OCI-M1 (cell line): ENCODE measurements at regions not wholly inside any gene's neighbourhood (a gene's known extent, or its start where the extent isn't known, plus 50 kb on each side); places are given as distances from the start of the nearest gene placed in this dataset.

Experiments used
- DNase-seq: peaks from one replicate; lab custom pipeline; 2025; lab: John Stamatoyannopoulos, UW

DNA sequence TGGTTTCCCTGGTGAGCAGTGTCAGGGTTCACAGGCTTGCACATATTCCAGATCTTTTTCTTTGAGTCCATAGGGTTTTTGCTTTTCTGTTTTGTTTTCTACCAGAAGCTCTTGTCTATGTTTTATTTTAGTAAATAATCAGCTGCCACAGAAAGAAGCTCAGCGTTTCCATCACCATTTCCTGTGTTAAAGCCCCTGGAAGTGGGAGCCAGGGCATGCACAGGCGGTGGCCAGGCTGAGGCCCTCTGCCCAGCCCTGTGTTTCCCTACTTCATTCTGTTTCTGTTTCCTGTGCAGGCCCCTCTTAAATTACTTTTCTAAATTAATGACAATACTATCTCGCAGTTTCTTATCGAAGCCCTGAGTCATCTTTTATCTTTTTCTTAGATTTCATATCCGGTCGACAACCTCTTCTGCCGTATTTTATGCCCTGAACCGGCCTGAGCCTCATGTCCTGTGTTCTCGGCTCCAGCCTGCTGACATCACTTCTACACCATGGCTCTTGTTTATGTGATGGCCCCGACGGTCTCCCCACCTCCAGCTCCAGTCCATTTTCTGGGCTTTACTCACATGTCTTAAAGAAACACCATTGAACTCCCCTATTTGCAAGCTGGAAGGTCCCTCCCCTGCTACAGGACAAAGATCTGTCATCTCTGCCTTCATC is 442.2 kb downstream of the TCERG1L start:
- no peak for DNase-seq

- DNase-seq: no peak
Observed at GRCh38 chr10:130871406-130871805, 440.1 kb downstream of the TCERG1L start.

- no peak for DNase-seq
Observed at GRCh38 chr10:130873636-130874035, 437.9 kb downstream of the TCERG1L start.

DNA sequence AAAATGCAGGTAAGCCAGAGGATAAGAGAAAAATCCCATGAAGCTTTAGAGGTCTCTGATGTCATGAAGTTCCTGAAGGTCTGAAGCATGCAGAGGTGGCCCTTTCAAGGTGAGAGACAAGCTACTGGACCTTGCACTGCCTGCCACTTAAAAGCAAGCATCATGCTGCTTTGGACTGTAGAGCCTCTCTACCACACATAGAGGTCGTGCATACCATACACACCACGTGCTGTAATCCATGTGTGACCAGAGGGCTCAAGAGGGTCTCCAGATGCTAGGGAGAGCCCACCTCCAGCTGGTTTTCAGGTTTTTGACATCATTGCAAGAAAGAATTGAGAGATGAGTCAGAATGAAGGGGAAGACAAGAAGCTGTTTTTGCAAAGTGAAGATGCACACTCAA is 436.4 kb downstream of the TCERG1L start:
- no peak for DNase-seq

DNA sequence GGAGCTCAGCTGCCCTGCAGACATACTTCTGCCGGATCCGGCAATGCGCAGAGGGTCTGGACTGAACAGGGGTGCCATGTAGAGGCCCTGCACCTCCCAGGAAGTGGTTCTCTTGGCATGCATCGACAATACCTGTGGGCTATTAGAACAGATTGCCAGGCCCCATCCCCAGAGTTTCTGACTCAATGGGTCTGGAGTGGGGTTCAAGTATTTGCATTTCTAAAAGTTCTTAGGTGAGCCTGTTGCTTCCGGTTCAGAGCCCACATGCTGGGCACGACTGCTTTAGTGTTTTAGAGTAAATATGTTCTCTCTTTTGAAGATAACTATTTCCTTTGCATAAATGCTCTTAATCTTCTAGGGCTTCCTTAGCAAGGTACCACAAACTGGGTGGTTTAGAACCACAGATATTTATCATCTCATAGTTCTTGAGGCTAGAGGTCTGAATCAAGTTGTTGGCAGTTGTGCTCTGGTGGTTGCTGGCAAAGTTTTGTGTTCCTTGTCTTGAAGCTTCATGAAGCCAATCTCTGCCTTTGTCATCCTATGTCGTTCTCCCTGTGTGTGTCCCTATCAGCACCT is 435.5 kb downstream of the TCERG1L start:
- DNase-seq: no peak

DNA sequence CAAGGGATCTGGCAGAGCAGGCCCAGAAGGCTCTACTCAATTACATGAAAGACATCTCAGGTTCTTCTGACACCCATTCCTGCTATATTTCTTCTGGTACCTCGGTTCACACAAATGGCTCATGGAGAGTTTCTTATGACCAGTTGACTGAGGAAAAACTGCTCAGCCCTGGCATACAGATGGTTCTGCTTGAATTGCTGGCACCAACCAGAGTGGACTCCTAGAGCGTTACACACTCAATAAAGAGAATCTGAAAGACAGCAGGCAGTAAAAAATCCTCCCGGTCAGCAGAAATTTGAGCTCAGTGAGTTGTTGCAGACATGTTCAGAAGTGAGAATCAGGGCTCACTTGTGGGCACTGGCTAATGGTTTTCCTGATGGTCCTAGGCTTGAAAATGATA is 434.4 kb downstream of the TCERG1L start:
- DNase-seq: no peak

DNA sequence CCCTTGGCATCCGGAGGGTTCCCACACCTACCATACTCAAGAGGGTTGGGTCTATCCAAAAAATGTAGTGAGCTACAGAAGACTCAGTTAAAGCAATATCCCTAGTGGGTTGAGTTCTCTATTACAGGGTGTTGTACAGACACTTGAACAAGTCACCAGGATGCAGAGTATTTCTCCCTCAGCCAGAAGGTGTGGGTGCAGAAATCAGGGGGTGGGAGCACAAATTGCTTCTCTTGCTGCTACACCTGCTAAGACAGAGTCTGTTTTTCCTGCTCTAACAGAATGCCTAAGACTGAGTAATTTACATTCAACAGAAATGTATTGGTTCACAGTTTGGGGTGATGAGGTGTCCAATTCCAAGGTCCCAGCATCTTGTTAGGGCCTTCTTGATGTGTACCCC is 433.4 kb downstream of the TCERG1L start:
- DNase-seq: no peak

GRCh38 chr10:130882906-130883305 is 428.6 kb downstream of the TCERG1L start:
- DNase-seq: no peak

GRCh38 chr10:130884456-130884855 is 427.1 kb downstream of the TCERG1L start:
- DNase-seq: no peak

DNA sequence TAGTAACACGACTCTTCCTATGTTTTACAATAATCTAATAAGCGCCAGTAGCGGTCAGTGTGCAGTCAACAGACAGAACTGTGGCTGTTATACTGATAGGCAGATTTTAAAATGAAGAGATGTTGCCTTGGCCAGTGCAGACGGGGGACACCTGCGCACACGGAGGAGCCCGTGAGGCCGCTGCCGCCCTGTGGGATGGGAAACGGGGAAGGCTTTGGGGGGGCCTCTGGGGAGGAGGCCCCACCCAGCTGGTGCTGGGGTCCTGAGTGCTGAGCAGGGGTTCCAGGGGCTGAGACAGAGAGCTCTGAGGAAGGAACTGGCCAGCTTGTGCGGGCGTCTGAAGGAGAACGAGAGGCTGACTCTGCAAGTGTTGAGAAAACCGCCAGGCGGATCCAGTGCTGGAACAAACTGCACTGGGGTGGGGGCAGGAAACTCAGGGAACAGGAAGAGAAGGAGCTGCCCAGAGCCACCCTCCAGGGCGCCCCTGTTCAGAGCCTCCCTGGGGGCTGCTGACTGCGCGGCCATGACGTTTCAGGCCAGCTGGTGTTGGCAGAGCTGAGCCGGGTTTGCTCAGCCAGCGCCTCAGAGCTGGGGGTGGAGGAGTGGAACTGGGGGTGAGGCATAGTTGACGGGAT is 426.4 kb downstream of the TCERG1L start:
- no peak for DNase-seq

GRCh38 chr10:130887170-130887569 is 424.4 kb downstream of the TCERG1L start:
- DNase-seq: no peak

DNA sequence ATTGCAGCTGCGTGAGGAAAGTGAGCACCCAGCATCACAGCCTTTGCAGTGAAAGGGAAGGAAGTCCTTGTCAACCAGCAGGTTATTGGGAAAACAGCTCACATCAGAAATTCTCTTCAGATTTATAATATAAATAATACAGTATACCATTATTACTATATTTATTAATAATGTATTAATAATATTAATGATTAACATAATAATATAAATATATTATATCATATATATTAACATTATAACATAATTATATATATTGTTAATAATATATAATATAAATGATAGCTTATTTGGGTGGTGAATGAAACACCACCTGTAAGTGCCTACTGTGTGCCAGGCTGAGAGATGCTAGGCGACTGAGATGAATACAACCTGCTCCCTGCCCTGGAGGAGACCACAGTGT is 423.0 kb downstream of the TCERG1L start:
- DNase-seq: no peak

DNA sequence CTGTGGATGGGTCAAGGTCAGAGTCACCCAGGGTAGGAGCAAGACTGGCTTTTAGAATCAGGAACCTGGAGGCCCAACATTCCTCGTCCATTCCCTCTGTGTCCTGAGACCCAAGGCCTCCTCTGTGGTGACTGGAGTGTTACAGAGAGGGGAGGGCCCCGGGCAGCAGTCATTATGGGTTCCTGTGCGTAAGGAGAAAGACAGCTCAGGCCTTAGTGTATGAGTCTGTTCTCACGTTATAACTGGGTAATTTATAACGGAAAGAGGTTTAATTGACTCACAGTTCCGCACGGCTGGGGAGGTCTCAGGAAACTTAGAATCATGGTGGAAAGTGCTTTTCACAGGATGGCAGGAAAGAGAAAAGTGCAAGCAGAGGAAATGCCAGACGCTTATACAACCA is 422.3 kb downstream of the TCERG1L start:
- DNase-seq: no peak

GRCh38 chr10:130889780-130890179 is 421.7 kb downstream of the TCERG1L start:
- DNase-seq: no peak

GRCh38 chr10:130891066-130891465 is 420.5 kb downstream of the TCERG1L start:
- no peak for DNase-seq

DNA sequence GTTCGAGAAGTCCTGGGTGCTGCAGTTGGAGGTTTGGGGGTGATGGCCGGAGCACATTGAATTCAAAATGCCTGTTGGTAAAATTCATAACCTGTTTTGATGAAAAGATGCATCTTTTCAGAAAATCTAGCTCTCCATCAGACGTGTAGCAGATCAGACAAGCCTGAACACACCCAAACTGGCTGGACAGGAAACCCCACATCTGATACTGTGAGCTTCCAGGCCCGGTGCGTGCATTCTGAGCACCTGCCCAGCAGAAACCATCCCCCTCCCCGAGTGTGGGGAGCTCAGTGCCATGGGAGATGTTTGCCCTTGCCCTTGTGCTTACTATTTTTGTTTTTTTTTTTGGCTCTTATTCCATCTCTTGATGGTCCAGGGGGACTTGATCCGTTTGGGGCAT is 417.1 kb downstream of the TCERG1L start:
- DNase-seq: no peak

DNA sequence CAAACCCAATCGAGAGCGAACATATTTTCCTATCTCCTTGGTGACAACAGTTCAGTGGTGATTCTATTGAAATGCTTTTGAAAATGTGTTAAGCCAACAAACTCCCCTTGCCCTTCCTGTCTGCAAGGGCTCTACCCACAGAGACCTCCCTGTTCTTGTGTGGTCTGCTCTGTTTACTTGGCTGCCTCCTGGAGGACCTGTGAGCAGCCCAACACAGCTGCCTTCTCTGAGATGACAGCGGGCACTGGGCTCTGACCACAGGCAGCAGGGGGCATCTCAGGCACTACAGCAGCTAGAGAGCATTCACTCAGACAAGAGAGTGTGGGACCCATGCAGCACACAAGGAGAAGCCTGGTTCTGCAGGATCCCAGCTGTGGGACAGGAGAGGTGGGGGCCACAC is 416.4 kb downstream of the TCERG1L start:
- DNase-seq: no peak

GRCh38 chr10:130897815-130898214 is 413.7 kb downstream of the TCERG1L start:
- no peak for DNase-seq

DNA sequence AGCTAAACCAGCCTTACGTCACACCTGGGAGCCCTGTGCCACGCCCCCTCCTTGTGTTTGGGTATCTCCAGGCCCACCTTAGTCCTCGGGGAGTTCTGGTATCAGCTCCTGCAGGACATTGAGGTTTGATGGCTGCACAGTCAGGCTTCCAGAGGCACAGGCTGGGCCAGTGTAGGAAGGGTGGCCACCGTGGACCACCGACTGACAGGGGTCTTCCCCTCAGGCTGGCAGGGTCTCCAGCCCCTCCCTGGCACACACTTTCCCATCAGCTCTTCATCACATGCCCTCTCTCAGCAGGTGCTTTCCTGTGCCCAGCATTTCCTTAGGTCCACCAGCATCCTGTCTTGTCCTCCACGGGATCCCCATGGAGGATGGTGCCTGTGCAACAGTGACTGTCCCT is 413.1 kb downstream of the TCERG1L start:
- no peak for DNase-seq

- DNase-seq: no peak
Observed at GRCh38 chr10:130899856-130900255, 411.7 kb downstream of the TCERG1L start.

DNA sequence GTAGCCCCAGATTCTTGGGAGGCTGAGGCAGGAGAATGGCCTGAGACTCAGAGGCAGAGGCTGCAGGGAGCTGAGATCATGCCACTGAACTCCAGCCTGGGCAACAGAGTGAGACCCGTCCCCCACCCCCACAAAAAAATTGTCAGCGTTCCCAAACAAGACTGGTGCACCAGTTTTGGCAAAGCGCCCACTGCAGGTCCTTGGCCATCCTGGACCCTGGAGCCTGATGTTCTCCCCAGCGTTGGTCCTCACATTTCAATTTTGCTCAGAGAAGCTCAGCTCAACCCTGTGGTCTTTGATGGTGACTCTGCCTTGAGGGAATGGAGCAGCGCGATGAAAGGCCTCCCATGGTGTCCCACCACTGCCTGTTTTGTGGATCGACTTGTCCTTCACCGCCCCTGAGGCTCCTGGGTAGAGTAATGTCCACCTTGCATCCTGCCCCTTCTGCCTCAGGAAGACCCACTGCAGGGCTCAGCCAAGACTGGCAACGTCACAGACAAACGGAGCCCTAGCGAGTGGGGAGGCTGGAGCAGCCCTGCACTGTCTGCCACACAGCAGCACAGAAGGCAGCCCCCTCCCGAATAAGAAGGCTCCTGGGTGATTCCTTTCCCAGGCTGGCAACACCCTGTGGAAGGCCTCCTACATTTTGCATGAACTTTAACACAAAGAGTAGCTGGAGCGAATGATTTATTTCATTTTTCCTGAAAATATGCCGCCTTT is 410.9 kb downstream of the TCERG1L start:
- no peak for DNase-seq

- no peak for DNase-seq
Observed at GRCh38 chr10:130901311-130902165, 410.0 kb downstream of the TCERG1L start.
